GM20431 (cell line): ENCODE measurements at regions not wholly inside any gene's neighbourhood (a gene's known extent, or its start where the extent isn't known, plus 50 kb on each side); places are given as distances from the start of the nearest gene placed in this dataset.

Source experiments
- in situ Hi-C: fragments of 300-500 bp; cut with MseI, MboI; formaldehyde crosslinking; loops from one replicate; pipeline ENCODE4 v1.15.0; 2020; ENCODE audit warnings: low sequenced_read_pairs; ENCODE audit not compliant: unreplicated experiment

GRCh38 chr13:22196777-22197176 lies 525.9 kb downstream of the FGF9 start:
- in situ Hi-C loops = no loop called here

- in situ Hi-C loops = no loop called here
Measured at GRCh38 chr13:22198001-22198400, 527.1 kb downstream of the FGF9 start.

- in situ Hi-C loops = no loop called here
Measured at GRCh38 chr13:22198641-22199217, 527.9 kb downstream of the FGF9 start.

GRCh38 chr13:22200440-22200839 lies 529.6 kb downstream of the FGF9 start:
- in situ Hi-C loops = no loop called here

GRCh38 chr13:22201375-22201925 lies 530.6 kb downstream of the FGF9 start:
- in situ Hi-C loops = no loop called here

- in situ Hi-C loops = no loop called here
Measured at GRCh38 chr13:22210134-22210930, 539.5 kb downstream of the FGF9 start.

GRCh38 chr13:22211876-22212275 lies 541.0 kb downstream of the FGF9 start:
- in situ Hi-C loops = no loop called here

GRCh38 chr13:22212576-22212975 lies 541.7 kb downstream of the FGF9 start:
- in situ Hi-C loops = no loop called here

- in situ Hi-C loops = no loop called here
Measured at GRCh38 chr13:22214184-22214583, 543.3 kb downstream of the FGF9 start.

GRCh38 chr13:22218797-22219196 lies 547.9 kb downstream of the FGF9 start:
- in situ Hi-C loops = no loop called here

GRCh38 chr13:22219709-22220108 lies 548.8 kb downstream of the FGF9 start:
- in situ Hi-C loops = no loop called here

GRCh38 chr13:22220151-22221135 lies 549.6 kb downstream of the FGF9 start:
- in situ Hi-C loops = no loop called here

GRCh38 chr13:22223411-22223810 lies 552.5 kb downstream of the FGF9 start:
- in situ Hi-C loops = no loop called here

- in situ Hi-C loops = no loop called here
Measured at GRCh38 chr13:22226086-22226485, 555.2 kb downstream of the FGF9 start.

GRCh38 chr13:22227895-22228294 lies 557.0 kb downstream of the FGF9 start:
- in situ Hi-C loops = no loop called here

GRCh38 chr13:22229916-22230315 lies 559.0 kb downstream of the FGF9 start:
- in situ Hi-C loops = no loop called here

- in situ Hi-C loops = no loop called here
Measured at GRCh38 chr13:22232186-22232585, 561.3 kb downstream of the FGF9 start.

- in situ Hi-C loops = no loop called here
Measured at GRCh38 chr13:22235285-22235949, 564.5 kb downstream of the FGF9 start.

- in situ Hi-C loops = no loop called here
Measured at GRCh38 chr13:22235950-22236290, 565.0 kb downstream of the FGF9 start.

- in situ Hi-C loops = no loop called here
Measured at GRCh38 chr13:22238269-22238668, 567.4 kb downstream of the FGF9 start.
